ENCODE measurements at regions not wholly inside any gene's neighbourhood (a gene's known extent, or its start where the extent isn't known, plus 50 kb on each side); places are given as distances from the start of the nearest gene placed in this dataset.

- ChIA-PET CTCF (ENCODE audit: low intra/inter-chr PET ratio, low total read pairs) (no interaction called here), POLR2A (no interaction called here)
- ATAC-seq = peak; percentile 78
- Histone ChIP-seq H3K4me2 (ENCODE audit: low read depth, low read length) (no peak overlapping the region), H2AFZ (ENCODE audit: low read length) (no peak overlapping the region), H4K20me1 (ENCODE audit: insufficient read depth, low read length) (no peaks in the 10 kb centered on the region), H3K36me3 (replicated peaks in 1 of 2; ENCODE audit: control insufficient read depth in 1 of 2, insufficient read depth in 2 of 2, low read length in 2 of 2) (no peaks in the 10 kb centered on the region), H3K79me2 (ENCODE audit: insufficient read depth, low read length) (no peaks in the 10 kb centered on the region), H3K4me1 (ENCODE audit: insufficient read depth, low read length) (no peaks in the 10 kb centered on the region), H3K9me3 (ENCODE audit: low read length) (no peaks in the 10 kb centered on the region), H3K4me3 (replicated peaks in 1 of 3; ENCODE audit: insufficient read depth in 1 of 3, low read depth in 2 of 3, low read length in 3 of 3) (no peak overlapping the region), H3K9ac (ENCODE audit: insufficient read depth, low read depth, low read length) (no peak overlapping the region), H3K27ac (ENCODE audit: extremely low read length, insufficient read depth, low read length) (no peak overlapping the region), H3K27me3 (ENCODE audit: control insufficient read depth in 1 of 2, insufficient read depth in 2 of 2, low read length in 2 of 2) (peaks cover 3 to 31% of the 10 kb centered on the region in 2 experiments; a peak in 2 of 5 replicates)
- in situ Hi-C loops (cut with HindIII; ENCODE audit: extremely low pct_ligation_motif_present, low pct_unique_long_range_greater_than_20kb) = loop anchor here (10.0 to 25.0 kb wide), 2 partner anchors 308 to 515 kb away; partner anchors contain the start of gene SDK2
- WGBS (ENCODE audit: low lambda C conversion rate) = 27% methylated on average over 48 of the region's 67 CpGs
- intact Hi-C loops (cut with micrococcal nuclease; ENCODE audit: unreplicated experiment) = no loop called here
- no TSS peak for BruUV-seq (replicated peaks)
- no peak for DNase-seq (ENCODE audit: low spot score)
- FAIRE-seq = no peak
- TF ChIP-seq ZNF484 (CRISPR knock-in tag; IDR thresholded peaks at IDR 0.05; ENCODE audit: borderline replicate concordance, low read depth) (no peak), HNRNPL (IDR thresholded peaks at IDR 0.05; ENCODE audit: low read depth, low read length) (0 out of 2 replicates have a peak, but pooled peaks have one; percentile 35), SMAD9 (CRISPR knock-in tag; IDR thresholded peaks at IDR 0.05) (no peak), KDM3A (CRISPR knock-in tag; IDR thresholded peaks at IDR 0.05; ENCODE audit: low read depth) (no peak), TBX2 (CRISPR knock-in tag; IDR thresholded peaks at IDR 0.05; ENCODE audit: borderline replicate concordance) (no peak), NFIB (CRISPR knock-in tag; IDR thresholded peaks at IDR 0.05; ENCODE audit: borderline replicate concordance) (no peak), HNRNPK (IDR thresholded peaks at IDR 0.05; ENCODE audit: low read depth, low read length, poor library complexity, severe bottlenecking) (peak; percentile 88), ZNF564 (CRISPR knock-in tag; IDR thresholded peaks at IDR 0.05) (no peak), JUNB (CRISPR knock-in tag; IDR thresholded peaks at IDR 0.05; ENCODE audit: borderline replicate concordance) (0 out of 2 replicates have a peak, but pooled peaks have one; percentile 14), MAFG (CRISPR knock-in tag; IDR thresholded peaks at IDR 0.05) (0 out of 2 replicates have a peak, but pooled peaks have one; percentile 19), RBFOX2 (IDR thresholded peaks at IDR 0.05; ENCODE audit: low read depth, low read length) (no peak), REST (IDR thresholded peaks at IDR 0.05; ENCODE audit: borderline replicate concordance in 1 of 2, low read depth in 1 of 2, low read length in 2 of 2) (no peak), CSRNP1 (CRISPR knock-in tag; IDR thresholded peaks at IDR 0.05) (no peak), MIER3 (CRISPR knock-in tag; IDR thresholded peaks at IDR 0.05; ENCODE audit: borderline replicate concordance) (no peak), SP5 (CRISPR knock-in tag; IDR thresholded peaks at IDR 0.05; ENCODE audit: borderline replicate concordance, low read depth) (0 out of 2 replicates have a peak, but pooled peaks have one; percentile 18), TAF15 (IDR thresholded peaks at IDR 0.05; ENCODE audit: low read depth, low read length, poor library complexity, severe bottlenecking) (no peak), MZF1 (CRISPR knock-in tag; IDR thresholded peaks at IDR 0.05; ENCODE audit: borderline replicate concordance) (no peak), ZFP90 (CRISPR knock-in tag; IDR thresholded peaks at IDR 0.05; ENCODE audit: borderline replicate concordance) (no peak), ZNF7 (CRISPR knock-in tag; IDR thresholded peaks at IDR 0.05) (no peak)
Observed at GRCh38 chr17:73952480-73953205, 250.8 kb upstream of the RPL38 start.

All from HepG2 (cell line).